Adrenal gland (tissue), 5 donors: ENCODE measurements at regions not wholly inside any gene's neighbourhood (a gene's known extent, or its start where the extent isn't known, plus 50 kb on each side); places are given as distances from the start of the nearest gene placed in this dataset.

ENCODE experiments used
- POLR2A ChIP-seq, 2 donors: fragments of 450-650 bp; IDR thresholded peaks; one replicate each; pipeline ENCODE4 v1.6.1; 2017; ENCODE audit warnings: antibody characterized with exemption in 2 of 2, mild to moderate bottlenecking in 2 of 2, moderate library complexity in 1 of 2
- TF ChIP-seq, protein P1 (sequence below), 6 experiments: fragments of 450-650 bp in 4 of 6; fragments of 200-600 bp in 2 of 6; sonication (generic) in 1 of 6; IDR thresholded peaks; 1 replicate in 5 of 6; 2 replicates in 1 of 6; pipeline versions ENCODE4 v1.5.1 to v1.8.0; 2016 to 2021; ENCODE audit warnings: antibody characterized with exemption in 6 of 6, mild to moderate bottlenecking in 2 of 6, moderate library complexity in 1 of 6
- donor health status: DM: no; HTN: no; CAD: no.

DNA sequence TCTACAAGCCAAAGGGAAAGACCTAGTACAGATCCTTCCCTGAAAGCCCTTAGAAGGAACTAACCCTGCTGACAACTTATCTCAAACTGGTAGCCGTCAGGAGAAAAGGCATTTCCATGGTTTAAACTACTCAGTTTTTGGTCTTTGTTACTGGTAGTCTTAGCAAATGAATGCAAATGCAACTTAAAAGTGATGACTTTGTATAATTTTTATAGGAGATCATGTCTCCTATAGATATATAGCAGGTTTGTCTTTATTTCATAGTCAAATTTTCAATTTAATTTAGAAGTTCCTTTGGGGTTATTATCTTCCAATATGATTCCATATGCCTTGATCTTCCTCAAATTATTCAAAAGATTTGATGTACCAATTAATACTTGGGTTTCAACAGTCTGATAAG, 1173.0 kb upstream of the CNTN5 start:
- no peak for TF ChIP-seq POLR2A (IDR thresholded peaks at IDR 0.05)
- TF ChIP-seq, protein P1, sequence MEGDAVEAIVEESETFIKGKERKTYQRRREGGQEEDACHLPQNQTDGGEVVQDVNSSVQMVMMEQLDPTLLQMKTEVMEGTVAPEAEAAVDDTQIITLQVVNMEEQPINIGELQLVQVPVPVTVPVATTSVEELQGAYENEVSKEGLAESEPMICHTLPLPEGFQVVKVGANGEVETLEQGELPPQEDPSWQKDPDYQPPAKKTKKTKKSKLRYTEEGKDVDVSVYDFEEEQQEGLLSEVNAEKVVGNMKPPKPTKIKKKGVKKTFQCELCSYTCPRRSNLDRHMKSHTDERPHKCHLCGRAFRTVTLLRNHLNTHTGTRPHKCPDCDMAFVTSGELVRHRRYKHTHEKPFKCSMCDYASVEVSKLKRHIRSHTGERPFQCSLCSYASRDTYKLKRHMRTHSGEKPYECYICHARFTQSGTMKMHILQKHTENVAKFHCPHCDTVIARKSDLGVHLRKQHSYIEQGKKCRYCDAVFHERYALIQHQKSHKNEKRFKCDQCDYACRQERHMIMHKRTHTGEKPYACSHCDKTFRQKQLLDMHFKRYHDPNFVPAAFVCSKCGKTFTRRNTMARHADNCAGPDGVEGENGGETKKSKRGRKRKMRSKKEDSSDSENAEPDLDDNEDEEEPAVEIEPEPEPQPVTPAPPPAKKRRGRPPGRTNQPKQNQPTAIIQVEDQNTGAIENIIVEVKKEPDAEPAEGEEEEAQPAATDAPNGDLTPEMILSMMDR (IDR thresholded peaks at IDR 0.05), result no peak
